Erythroblast (primary cell): ENCODE measurements at regions not wholly inside any gene's neighbourhood (a gene's known extent, or its start where the extent isn't known, plus 50 kb on each side); places are given as distances from the start of the nearest gene placed in this dataset.

Source experiments
- GATA1 ChIP-seq: IDR thresholded peaks from 2 replicates; pipeline ENCODE4 v1.6.1; 2011; ENCODE audit warnings: low read depth, mild to moderate bottlenecking, control low read depth, low read length, moderate library complexity
- POLR2A ChIP-seq: IDR thresholded peaks from 2 replicates; pipeline ENCODE4 v1.6.1; 2011; ENCODE audit warnings: mild to moderate bottlenecking, low read length

DNA sequence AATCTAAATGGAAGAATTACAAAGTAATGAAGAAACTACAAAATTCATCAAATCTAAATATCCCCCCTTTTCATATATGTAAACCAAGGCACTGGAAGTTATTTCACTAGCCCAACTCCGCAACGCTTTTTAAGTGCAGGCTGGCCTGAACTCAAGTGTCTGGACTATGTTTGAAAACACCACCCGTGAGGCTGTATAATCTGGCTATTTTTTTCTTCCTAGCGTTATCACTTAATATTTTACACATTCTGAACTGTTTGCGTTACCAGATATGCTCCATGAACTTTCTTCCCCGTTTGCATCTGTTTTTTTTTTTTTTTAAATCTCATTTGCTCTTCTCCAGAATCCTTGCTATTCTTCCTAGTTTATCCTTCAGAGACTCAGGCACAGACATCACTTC, 619.5 kb upstream of the CBLB start:
- TF ChIP-seq POLR2A (no peak), GATA1 (no peak)
